Spleen (tissue), 11 donors: ENCODE measurements at regions not wholly inside any gene's neighbourhood (a gene's known extent, or its start where the extent isn't known, plus 50 kb on each side); places are given as distances from the start of the nearest gene placed in this dataset.
"Not testable (repeated sequence)": the region's sequence is repeated elsewhere in the genome, so short reads cannot be mapped to it uniquely, and the experiment has no call there.

Source experiments
- DNase-seq: peaks from one replicate; pipeline ENCODE4 v3.0.0-alpha.2; 2020
- H3K27ac ChIP-seq, 8 donors: fragments of 200-600 bp; sonication (generic) in 7 of 8; 1 replicate in 4 of 8; 2 replicates in 4 of 8; pipeline versions ENCODE4 v1.5.0 to v1.8.0; 2016 to 2021; ENCODE audit warnings: inconsistent platforms in 4 of 8, mild to moderate bottlenecking in 4 of 8, moderate library complexity in 1 of 8
- H3K27me3 ChIP-seq, 7 donors: fragments of 200-600 bp; sonication (generic) in 6 of 7; replicated peaks in 1 of 7; 1 replicate in 4 of 7; 2 replicates in 3 of 7; pipeline versions ENCODE4 v1.5.0 to v1.8.0; 2016 to 2021; ENCODE audit warnings: inconsistent platforms in 3 of 7, mild to moderate bottlenecking in 1 of 7
- H3K36me3 ChIP-seq, 6 donors: fragments of 200-600 bp; sonication (generic) in 5 of 6; 1 replicate in 4 of 6; 2 replicates in 2 of 6; pipeline versions ENCODE4 v1.5.0 to v1.8.0; 2016 to 2021; ENCODE audit warnings: inconsistent platforms in 2 of 6
- H3K4me1 ChIP-seq, 6 donors: fragments of 200-600 bp; sonication (generic) in 5 of 6; 1 replicate in 3 of 6; 2 replicates in 3 of 6; pipeline versions ENCODE4 v1.5.0 to v1.8.0; 2016 to 2021; ENCODE audit warnings: inconsistent platforms in 3 of 6
- H3K4me3 ChIP-seq, 8 donors: fragments of 200-600 bp; sonication (generic) in 7 of 8; 1 replicate in 4 of 8; 2 replicates in 4 of 8; pipeline versions ENCODE4 v1.5.0 to v1.8.0; 2016 to 2021; ENCODE audit warnings: inconsistent platforms in 4 of 8, mild to moderate bottlenecking in 4 of 8, moderate library complexity in 2 of 8
- H3K9me3 ChIP-seq, 8 donors: fragments of 200-600 bp; sonication (generic) in 7 of 8; 1 replicate in 4 of 8; 2 replicates in 4 of 8; pipeline versions ENCODE4 v1.5.0 to v1.8.0; 2016 to 2021; ENCODE audit warnings: inconsistent platforms in 4 of 8
- POLR2A ChIP-seq, 3 donors: fragments of 450-650 bp; IDR thresholded peaks; one replicate each; pipeline ENCODE4 v1.5.1; 2017; ENCODE audit warnings: antibody characterized with exemption in 3 of 3, mild to moderate bottlenecking in 1 of 3
- POLR2AphosphoS5 ChIP-seq, 3 donors: sonication (generic); formaldehyde crosslinking; IDR thresholded peaks; one replicate each; pipeline ENCODE4 v1.5.1; 2017; ENCODE audit warnings: antibody characterized with exemption in 3 of 3
- WGBS, 5 donors: extraction: QIAGEN DNeasy Blood & Tissue Kit in 3 of 5; methylation state at CpG; one replicate each; pipeline versions ENCODE4 v1.1.5 to v1.1.7; 2013 to 2018; 5-methylcytosine and 5-hydroxymethylcytosine counted together
- intact Hi-C: fragments of 100-400 bp; cut with DNase I; formaldehyde crosslinking; loops from one replicate; pipeline ENCODE4 v1.15.0; 2023; ENCODE audit warnings: low total_unique reads
- TF ChIP-seq, protein P1 (sequence below), 11 experiments: fragments of 200-600 bp in 7 of 11; fragments of 450-650 bp in 4 of 11; sonication (generic) in 4 of 11; IDR thresholded peaks in 8 of 11; conservative IDR thresholded peaks in 3 of 11; 1 replicate in 7 of 11; 2 replicates in 4 of 11; pipeline versions ENCODE4 v1.4.0 to v1.8.0; 2016 to 2021; ENCODE audit warnings: antibody characterized with exemption in 11 of 11, inconsistent platforms in 4 of 11, mild to moderate bottlenecking in 1 of 11
- donor health status: healthy with polysubstance abuse.
- donor health status: DM: no; HTN: no; CAD: no; lungs with moderate emphysema.
- donor health status: DM: no; HTN: no; CAD: no.
- donor health status: Bipolar disorder and iron deficiency.
- donor health status: healthy.
- donor health status: DM: no; HTN: no; CAD: no.
- donor health status: DM: yes; HTN: yes; CAD: no.

DNA sequence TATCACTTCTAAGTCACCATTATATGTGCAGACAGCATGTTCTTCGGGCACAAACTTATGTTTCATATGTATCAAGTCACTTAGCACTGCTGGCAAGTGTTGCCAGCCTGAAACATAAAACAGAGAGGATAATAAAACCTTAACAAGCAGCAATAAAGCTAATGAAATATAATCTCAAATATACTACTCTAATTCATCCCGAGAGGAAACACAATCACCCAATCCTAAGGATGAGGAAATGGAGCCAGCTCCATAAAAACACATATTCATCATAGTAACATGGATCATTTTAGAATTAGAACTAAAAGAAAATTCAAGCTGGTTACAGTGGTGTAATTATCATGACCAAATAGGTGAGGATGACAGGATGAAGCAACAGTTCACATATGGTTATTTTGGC, 1072.7 kb downstream of the EPHA3 start:
- no peak overlapping the region for H3K4me3 ChIP-seq
- DNase-seq: no peak
- 57 to 83% (median 81%) methylated on average over 2 of the region's 2 CpGs for WGBS, 5 donors
- no peaks in the 10 kb centered on the region for H3K4me1 ChIP-seq
- TF ChIP-seq, protein P1, sequence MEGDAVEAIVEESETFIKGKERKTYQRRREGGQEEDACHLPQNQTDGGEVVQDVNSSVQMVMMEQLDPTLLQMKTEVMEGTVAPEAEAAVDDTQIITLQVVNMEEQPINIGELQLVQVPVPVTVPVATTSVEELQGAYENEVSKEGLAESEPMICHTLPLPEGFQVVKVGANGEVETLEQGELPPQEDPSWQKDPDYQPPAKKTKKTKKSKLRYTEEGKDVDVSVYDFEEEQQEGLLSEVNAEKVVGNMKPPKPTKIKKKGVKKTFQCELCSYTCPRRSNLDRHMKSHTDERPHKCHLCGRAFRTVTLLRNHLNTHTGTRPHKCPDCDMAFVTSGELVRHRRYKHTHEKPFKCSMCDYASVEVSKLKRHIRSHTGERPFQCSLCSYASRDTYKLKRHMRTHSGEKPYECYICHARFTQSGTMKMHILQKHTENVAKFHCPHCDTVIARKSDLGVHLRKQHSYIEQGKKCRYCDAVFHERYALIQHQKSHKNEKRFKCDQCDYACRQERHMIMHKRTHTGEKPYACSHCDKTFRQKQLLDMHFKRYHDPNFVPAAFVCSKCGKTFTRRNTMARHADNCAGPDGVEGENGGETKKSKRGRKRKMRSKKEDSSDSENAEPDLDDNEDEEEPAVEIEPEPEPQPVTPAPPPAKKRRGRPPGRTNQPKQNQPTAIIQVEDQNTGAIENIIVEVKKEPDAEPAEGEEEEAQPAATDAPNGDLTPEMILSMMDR (IDR thresholded peaks at IDR 0.05 in 8 of 11, conservative IDR thresholded peaks at IDR 0.05 in 3 of 11): no peak
- no peak for TF ChIP-seq POLR2AphosphoS5 (IDR thresholded peaks at IDR 0.05)
- TF ChIP-seq POLR2A (IDR thresholded peaks at IDR 0.05): no peak
- H3K27me3 ChIP-seq: no peaks in the 10 kb centered on the region
- no peaks in the 10 kb centered on the region for H3K9me3 ChIP-seq
- H3K27ac ChIP-seq: no peak overlapping the region
- H3K36me3 ChIP-seq: no peaks in the 10 kb centered on the region
- intact Hi-C loops: no loop called here

DNA sequence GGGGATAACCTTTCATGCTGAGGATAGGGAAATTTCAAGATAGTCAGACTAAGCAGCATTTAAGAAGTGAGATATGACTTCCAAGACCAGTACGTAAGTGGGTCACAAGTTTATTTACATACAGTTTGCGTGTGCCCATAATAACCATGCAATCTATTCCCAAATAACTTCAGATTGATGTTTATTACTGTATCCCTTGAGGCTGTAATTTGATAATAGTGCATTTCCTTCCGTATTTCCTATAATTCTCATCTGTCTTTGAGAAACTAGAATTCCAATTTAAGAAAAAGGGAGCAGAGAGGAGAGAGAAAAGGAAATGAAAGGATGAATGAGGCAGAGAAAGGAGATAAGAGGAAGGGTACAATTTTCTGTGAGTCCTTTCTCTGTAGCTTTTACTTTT, 1073.1 kb downstream of the EPHA3 start:
- H3K4me1 ChIP-seq: no peaks in the 10 kb centered on the region
- H3K27me3 ChIP-seq: no peaks in the 10 kb centered on the region
- H3K36me3 ChIP-seq: no peaks in the 10 kb centered on the region
- no peaks in the 10 kb centered on the region for H3K9me3 ChIP-seq
- DNase-seq: no peak
- TF ChIP-seq POLR2AphosphoS5 (IDR thresholded peaks at IDR 0.05) (no peak), POLR2A (IDR thresholded peaks at IDR 0.05) (no peak)
- TF ChIP-seq, protein P1 (IDR thresholded peaks at IDR 0.05 in 8 of 11, conservative IDR thresholded peaks at IDR 0.05 in 3 of 11): no peak
- 71 to 86% (median 79%) methylated on average over 3 of the region's 3 CpGs for WGBS, 5 donors
- H3K27ac ChIP-seq: no peak overlapping the region
- intact Hi-C loops: no loop called here
- H3K4me3 ChIP-seq: no peak overlapping the region

DNA sequence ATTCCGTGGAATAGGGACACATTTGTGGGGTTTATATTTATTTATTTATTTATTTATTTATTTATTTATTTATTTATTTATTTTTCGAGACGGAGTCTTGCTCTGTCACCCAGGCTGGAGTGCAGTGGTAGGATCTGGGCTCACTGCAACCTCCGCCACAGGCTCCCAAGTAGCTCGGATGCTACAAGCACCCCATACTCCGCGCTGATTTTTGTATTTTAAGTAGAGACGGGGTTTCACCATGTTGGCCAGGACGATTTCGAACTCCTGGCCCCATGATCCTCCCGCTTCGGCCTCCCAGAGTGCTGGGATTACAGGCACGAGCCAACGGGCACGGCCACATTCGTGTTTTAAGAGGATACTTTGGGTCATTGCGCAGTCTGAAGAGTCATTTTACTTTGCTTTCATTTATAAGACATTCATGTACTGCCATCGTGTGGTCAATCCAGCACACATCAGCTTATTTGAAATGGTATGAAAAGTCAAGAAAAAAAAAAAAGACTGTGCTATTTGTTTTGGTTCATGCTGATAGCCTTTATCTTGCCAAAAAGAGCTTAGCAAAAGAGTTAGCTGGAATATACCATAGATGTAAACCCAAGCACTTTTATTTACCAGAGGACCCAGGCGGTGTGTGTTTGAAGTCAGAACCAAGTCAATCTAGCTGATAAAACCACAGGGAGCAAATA, 1075.0 kb downstream of the EPHA3 start:
- intact Hi-C loops, H3K27me3 ChIP-seq, H3K27ac ChIP-seq, H3K36me3 ChIP-seq, H3K9me3 ChIP-seq, DNase-seq, H3K4me1 ChIP-seq: not testable (repeated sequence)
- peak overlapping the region in 2 of 8 donors; percentile 14 to 46 for H3K4me3 ChIP-seq
- 28 to 39% (median 32%) methylated on average over 19 of the region's 19 CpGs for WGBS, 5 donors
- TF ChIP-seq, protein P1 (IDR thresholded peaks at IDR 0.05 in 8 of 11, conservative IDR thresholded peaks at IDR 0.05 in 3 of 11): peak in 5 of 11 experiments; percentile 12 to 36 (median 18)

DNA sequence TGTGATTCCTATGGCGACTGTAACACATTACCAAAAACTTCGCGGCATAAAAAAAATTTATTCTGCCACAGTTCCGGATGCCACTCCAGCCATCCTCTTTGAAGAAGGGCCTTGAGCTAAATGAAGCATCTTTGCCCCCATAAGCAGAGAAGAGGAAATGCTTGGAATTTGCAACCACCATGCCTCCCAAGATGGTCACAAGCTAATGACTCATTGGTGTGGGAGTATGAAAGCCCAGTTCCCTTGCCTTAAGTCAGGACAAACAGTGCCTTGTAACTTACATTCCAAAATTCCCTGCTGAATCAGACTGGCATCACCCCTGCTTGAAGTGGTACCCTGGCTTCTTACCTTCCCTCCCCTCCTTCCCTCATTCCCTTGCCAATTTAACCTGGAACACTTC, 1077.4 kb downstream of the EPHA3 start:
- intact Hi-C loops: no loop called here

GRCh38 chr3:90197383-90197782, 1090.0 kb downstream of the EPHA3 start:
- H3K27me3 ChIP-seq, H3K36me3 ChIP-seq, H3K27ac ChIP-seq, intact Hi-C loops, DNase-seq, H3K4me3 ChIP-seq, H3K4me1 ChIP-seq: not testable (repeated sequence)
- peaks cover 0 to 33% (median 4%) of the 10 kb centered on the region in 8 donors for H3K9me3 ChIP-seq
- 78 to 98% (median 88%) methylated on average over 4 of the region's 4 CpGs for WGBS, 5 donors

More for the DNA sequence above, 1077.4 kb downstream of the EPHA3 start:
- TF ChIP-seq POLR2AphosphoS5 (IDR thresholded peaks at IDR 0.05): no peak
- TF ChIP-seq POLR2A (IDR thresholded peaks at IDR 0.05): no peak
- TF ChIP-seq, protein P1 (IDR thresholded peaks at IDR 0.05 in 8 of 11, conservative IDR thresholded peaks at IDR 0.05 in 3 of 11): no peak
- 89 to 93% (median 91%) methylated on average over 4 of the region's 4 CpGs for WGBS, 5 donors
- Histone ChIP-seq H3K4me1 (no peaks in the 10 kb centered on the region), H3K4me3 (no peak overlapping the region), H3K27ac (no peak overlapping the region), H3K9me3 (peaks cover 0 to 9% (median 0%) of the 10 kb centered on the region in 8 donors), H3K27me3 (no peaks in the 10 kb centered on the region), H3K36me3 (no peaks in the 10 kb centered on the region)
- no peak for DNase-seq

DNA sequence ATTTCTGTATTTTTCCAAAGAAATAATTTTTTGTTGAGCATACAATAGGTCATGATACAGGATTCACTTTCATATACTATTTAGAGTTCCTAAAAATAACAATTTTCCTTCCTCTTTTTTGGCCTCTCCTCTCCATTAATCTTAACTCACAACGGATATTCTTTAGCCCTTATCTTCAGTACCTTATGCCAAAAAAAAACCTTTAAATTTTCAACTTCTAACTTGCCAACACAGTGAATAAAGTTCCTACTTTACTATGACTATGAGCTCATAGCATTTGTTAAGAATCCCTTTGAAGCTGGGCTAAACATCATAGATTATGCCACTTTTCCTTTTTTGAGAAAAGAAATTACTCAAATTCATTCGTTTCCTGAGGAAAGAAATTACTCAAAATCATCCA, 1095.5 kb downstream of the EPHA3 start:
- H3K36me3 ChIP-seq, H3K9me3 ChIP-seq, H3K4me1 ChIP-seq, DNase-seq, H3K27ac ChIP-seq, H3K27me3 ChIP-seq, intact Hi-C loops, H3K4me3 ChIP-seq: not testable (repeated sequence)
- WGBS, 5 donors: 9 to 23% (median 15%) methylated on average over 2 of the region's 2 CpGs

GRCh38 chr3:90206482-90206881, 1099.1 kb downstream of the EPHA3 start:
- DNase-seq, intact Hi-C loops, H3K4me1 ChIP-seq, H3K27me3 ChIP-seq, H3K4me3 ChIP-seq, H3K9me3 ChIP-seq, H3K36me3 ChIP-seq, H3K27ac ChIP-seq: not testable (repeated sequence)
- 48 to 67% (median 60%) methylated on average over 2 of the region's 2 CpGs for WGBS, 5 donors
